Panc1 (cell line): ENCODE measurements at regions not wholly inside any gene's neighbourhood (a gene's known extent, or its start where the extent isn't known, plus 50 kb on each side); places are given as distances from the start of the nearest gene placed in this dataset.

Source experiments
- ATAC-seq: fragments of 200-7000 bp; cut with Tn5 transposase; 2 replicates; pipeline ENCODE4 v1.9.1; 2020; ENCODE audit warnings: mild to moderate bottlenecking, moderate library complexity
- BruUV-seq: library from RNA; stranded (reverse); fragments of 400-500 nt; replicated peaks from 2 replicates; lab custom pipeline; 2021; lab: Mats Ljungman, UMichigan
- CTCF ChIA-PET: fragments of 300-600 bp; sonication (Branson Sonifier 250); formaldehyde crosslinking; loops from one replicate; lab custom pipeline; 2022; ENCODE audit warnings: antibody characterized with exemption; lab: Charles Lee
- POLR2A ChIA-PET: fragments of 300-600 bp; sonication (Branson Sonifier 250); formaldehyde crosslinking; loops from one replicate; lab custom pipeline; 2022; ENCODE audit warnings: antibody characterized with exemption; lab: Charles Lee
- DNase-seq: peaks from one replicate; pipeline ENCODE4 v3.0.0-alpha.2; 2010; ENCODE audit warnings: low read depth, low spot score
- H3K27ac ChIP-seq: 2 replicates; pipeline ENCODE4 v1.5.1; 2011; ENCODE audit warnings: mild to moderate bottlenecking, low read length, inconsistent platforms
- H3K27me3 ChIP-seq: fragments of 200-500 bp; sonication (Bioruptor generic); 2 replicates; pipeline ENCODE4 v1.6.0; 2014; ENCODE audit warnings: low read length, inconsistent platforms; ENCODE audit not compliant: control insufficient read depth, insufficient read depth
- H3K36me3 ChIP-seq: fragments of 200-500 bp; sonication (Bioruptor generic); 2 replicates; pipeline ENCODE4 v1.5.1; 2014; ENCODE audit warnings: inconsistent platforms, mild to moderate bottlenecking, low read length, moderate library complexity; ENCODE audit not compliant: control insufficient read depth, insufficient read depth
- H3K4me1 ChIP-seq: 2 replicates; pipeline ENCODE4 v1.5.1; 2011; ENCODE audit warnings: inconsistent platforms, mild to moderate bottlenecking, low read length, moderate library complexity; ENCODE audit not compliant: control insufficient read depth, insufficient read depth
- H3K4me3 ChIP-seq, 2 experiments: 2 replicates each; pipeline ENCODE4 v1.5.1; 2011 to 2012; ENCODE audit warnings: low read depth in 2 of 2, low read length in 2 of 2, mild to moderate bottlenecking in 2 of 2, inconsistent platforms in 1 of 2, moderate library complexity in 1 of 2
- H3K9me3 ChIP-seq: fragments of 200-500 bp; sonication (Bioruptor generic); 2 replicates; pipeline ENCODE4 v1.5.1; 2014; ENCODE audit warnings: low read depth, mild to moderate bottlenecking, inconsistent platforms, low read length, moderate library complexity; ENCODE audit not compliant: control insufficient read depth, insufficient read depth
- POLR2AphosphoS5 ChIP-seq: IDR thresholded peaks from 2 replicates; pipeline ENCODE4 v1.6.1; 2012; ENCODE audit warnings: mild to moderate bottlenecking, low read depth, low read length, moderate library complexity
- SIN3A ChIP-seq: IDR thresholded peaks from 2 replicates; pipeline ENCODE4 v1.6.1; 2012; ENCODE audit warnings: low read depth, mild to moderate bottlenecking, low read length, moderate library complexity, borderline replicate concordance; ENCODE audit not compliant: insufficient read depth
- TCF7L2 ChIP-seq: IDR thresholded peaks from 2 replicates; pipeline ENCODE4 v1.6.1; 2011; ENCODE audit warnings: mild to moderate bottlenecking, low read depth, low read length, inconsistent platforms
- in situ Hi-C: cut with HindIII; loops from 2 replicates; pipeline ENCODE4 v1.10.0; 2016; ENCODE audit warnings: low sequenced_read_pairs, low pct_unique_long_range_greater_than_20kb
- intact Hi-C: fragments of 100-400 bp; cut with micrococcal nuclease; formaldehyde crosslinking; loops from one replicate; pipeline ENCODE4 v1.10.0; 2022; ENCODE audit not compliant: unreplicated experiment
- TF ChIP-seq, protein P1 (sequence below): fragments of 450-650 bp; IDR thresholded peaks from 2 replicates; pipeline ENCODE4 v1.5.1; 2017; ENCODE audit warnings: mild to moderate bottlenecking
- TF ChIP-seq, protein P2 (sequence below), 2 experiments: IDR thresholded peaks; 2 replicates each; pipeline ENCODE4 v1.6.1; 2011 to 2012; ENCODE audit warnings: low read depth in 2 of 2, control low read depth in 1 of 2, low read length in 1 of 2, mild to moderate bottlenecking in 1 of 2, moderate library complexity in 1 of 2; ENCODE audit not compliant: insufficient read depth in 1 of 2

DNA sequence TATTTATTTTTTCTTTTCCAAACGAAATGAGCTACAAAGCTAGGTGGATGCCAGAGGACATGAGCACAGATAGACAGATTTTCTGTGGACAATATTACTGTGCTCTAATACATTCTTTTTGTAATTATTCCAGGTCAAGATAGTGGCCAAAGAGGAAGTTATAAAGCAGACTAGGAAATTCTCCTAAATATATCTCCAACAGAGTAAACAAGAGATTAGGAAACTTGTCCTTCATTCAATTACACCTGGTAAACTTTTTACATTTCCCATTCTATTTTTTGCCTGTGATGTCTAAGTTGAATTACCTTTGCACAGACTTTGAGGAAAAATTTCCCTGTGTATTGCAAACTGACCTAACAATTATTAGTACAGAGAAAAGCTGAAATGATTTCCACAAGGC is 905.5 kb upstream of the PCDH20 start:
- Histone ChIP-seq H3K4me3 (no peak overlapping the region), H3K4me1 (no peaks in the 10 kb centered on the region), H3K27me3 (no peaks in the 10 kb centered on the region), H3K36me3 (no peaks in the 10 kb centered on the region), H3K9me3 (no peaks in the 10 kb centered on the region), H3K27ac (no peak overlapping the region)
- in situ Hi-C loops (no loop called here), intact Hi-C loops (loop anchor here (2.0 kb wide), 1 partner anchor 36 kb away; no protein-coding TSS in a partner anchor)
- ChIA-PET POLR2A (no interaction called here), CTCF (no interaction called here)
- no peak for DNase-seq
- TF ChIP-seq TCF7L2 (no peak), SIN3A (no peak), POLR2AphosphoS5 (no peak)
- TF ChIP-seq, protein P1, sequence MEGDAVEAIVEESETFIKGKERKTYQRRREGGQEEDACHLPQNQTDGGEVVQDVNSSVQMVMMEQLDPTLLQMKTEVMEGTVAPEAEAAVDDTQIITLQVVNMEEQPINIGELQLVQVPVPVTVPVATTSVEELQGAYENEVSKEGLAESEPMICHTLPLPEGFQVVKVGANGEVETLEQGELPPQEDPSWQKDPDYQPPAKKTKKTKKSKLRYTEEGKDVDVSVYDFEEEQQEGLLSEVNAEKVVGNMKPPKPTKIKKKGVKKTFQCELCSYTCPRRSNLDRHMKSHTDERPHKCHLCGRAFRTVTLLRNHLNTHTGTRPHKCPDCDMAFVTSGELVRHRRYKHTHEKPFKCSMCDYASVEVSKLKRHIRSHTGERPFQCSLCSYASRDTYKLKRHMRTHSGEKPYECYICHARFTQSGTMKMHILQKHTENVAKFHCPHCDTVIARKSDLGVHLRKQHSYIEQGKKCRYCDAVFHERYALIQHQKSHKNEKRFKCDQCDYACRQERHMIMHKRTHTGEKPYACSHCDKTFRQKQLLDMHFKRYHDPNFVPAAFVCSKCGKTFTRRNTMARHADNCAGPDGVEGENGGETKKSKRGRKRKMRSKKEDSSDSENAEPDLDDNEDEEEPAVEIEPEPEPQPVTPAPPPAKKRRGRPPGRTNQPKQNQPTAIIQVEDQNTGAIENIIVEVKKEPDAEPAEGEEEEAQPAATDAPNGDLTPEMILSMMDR: no peak
- TF ChIP-seq, protein P2, sequence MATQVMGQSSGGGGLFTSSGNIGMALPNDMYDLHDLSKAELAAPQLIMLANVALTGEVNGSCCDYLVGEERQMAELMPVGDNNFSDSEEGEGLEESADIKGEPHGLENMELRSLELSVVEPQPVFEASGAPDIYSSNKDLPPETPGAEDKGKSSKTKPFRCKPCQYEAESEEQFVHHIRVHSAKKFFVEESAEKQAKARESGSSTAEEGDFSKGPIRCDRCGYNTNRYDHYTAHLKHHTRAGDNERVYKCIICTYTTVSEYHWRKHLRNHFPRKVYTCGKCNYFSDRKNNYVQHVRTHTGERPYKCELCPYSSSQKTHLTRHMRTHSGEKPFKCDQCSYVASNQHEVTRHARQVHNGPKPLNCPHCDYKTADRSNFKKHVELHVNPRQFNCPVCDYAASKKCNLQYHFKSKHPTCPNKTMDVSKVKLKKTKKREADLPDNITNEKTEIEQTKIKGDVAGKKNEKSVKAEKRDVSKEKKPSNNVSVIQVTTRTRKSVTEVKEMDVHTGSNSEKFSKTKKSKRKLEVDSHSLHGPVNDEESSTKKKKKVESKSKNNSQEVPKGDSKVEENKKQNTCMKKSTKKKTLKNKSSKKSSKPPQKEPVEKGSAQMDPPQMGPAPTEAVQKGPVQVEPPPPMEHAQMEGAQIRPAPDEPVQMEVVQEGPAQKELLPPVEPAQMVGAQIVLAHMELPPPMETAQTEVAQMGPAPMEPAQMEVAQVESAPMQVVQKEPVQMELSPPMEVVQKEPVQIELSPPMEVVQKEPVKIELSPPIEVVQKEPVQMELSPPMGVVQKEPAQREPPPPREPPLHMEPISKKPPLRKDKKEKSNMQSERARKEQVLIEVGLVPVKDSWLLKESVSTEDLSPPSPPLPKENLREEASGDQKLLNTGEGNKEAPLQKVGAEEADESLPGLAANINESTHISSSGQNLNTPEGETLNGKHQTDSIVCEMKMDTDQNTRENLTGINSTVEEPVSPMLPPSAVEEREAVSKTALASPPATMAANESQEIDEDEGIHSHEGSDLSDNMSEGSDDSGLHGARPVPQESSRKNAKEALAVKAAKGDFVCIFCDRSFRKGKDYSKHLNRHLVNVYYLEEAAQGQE (IDR thresholded peaks at IDR 0.05; ENCODE audit: insufficient read depth in 1 of 2, low read depth in 2 of 2, low read length in 1 of 2): no peak
- no peak for ATAC-seq
- no TSS peak for BruUV-seq

GRCh38 chr13:62320129-62321108 is 904.8 kb upstream of the PCDH20 start:
- TF ChIP-seq SIN3A (no peak), TCF7L2 (no peak), POLR2AphosphoS5 (no peak)
- TF ChIP-seq, protein P1: no peak
- TF ChIP-seq, protein P2 (IDR thresholded peaks at IDR 0.05; ENCODE audit: insufficient read depth in 1 of 2, low read depth in 2 of 2, low read length in 1 of 2): no peak
- Histone ChIP-seq H3K9me3 (no peaks in the 10 kb centered on the region), H3K27me3 (no peaks in the 10 kb centered on the region), H3K36me3 (no peaks in the 10 kb centered on the region), H3K27ac (no peak overlapping the region), H3K4me1 (no peaks in the 10 kb centered on the region), H3K4me3 (no peak overlapping the region)
- in situ Hi-C loops: no loop called here
- DNase-seq (peak; percentile 12), ATAC-seq (no peak)
- POLR2A ChIA-PET: no interaction called here
- intact Hi-C loops: loop anchor here (2.0 kb wide), 1 partner anchor 36 kb away; no protein-coding TSS in a partner anchor
- no TSS peak for BruUV-seq
- CTCF ChIA-PET: interaction anchor here (0.6 to 0.7 kb wide), 2 partner anchors 11 to 37 kb away, joined by 3 to 7 read pairs; no protein-coding TSS in a partner anchor
